Sigmoid colon (tissue), 6 donors: ENCODE measurements at regions not wholly inside any gene's neighbourhood (a gene's known extent, or its start where the extent isn't known, plus 50 kb on each side); places are given as distances from the start of the nearest gene placed in this dataset.
"Not testable (repeated sequence)": the region's sequence is repeated elsewhere in the genome, so short reads cannot be mapped to it uniquely, and the experiment has no call there.

ENCODE experiments used
- DNase-seq: peaks from one replicate; pipeline ENCODE4 v3.0.0-alpha.2; 2019
- H3K27ac ChIP-seq, 4 donors: fragments of 200-600 bp; sonication (generic); one replicate each; pipeline ENCODE4 v1.5.1; 2016 to 2019; ENCODE audit warnings: mild to moderate bottlenecking in 1 of 4
- H3K27me3 ChIP-seq, 3 donors: fragments of 200-600 bp; sonication (generic); one replicate each; pipeline ENCODE4 v1.5.1; 2019; ENCODE audit warnings: mild to moderate bottlenecking in 1 of 3
- H3K36me3 ChIP-seq, 4 donors: fragments of 200-600 bp; sonication (generic); one replicate each; pipeline ENCODE4 v1.5.1; 2016 to 2019
- H3K4me1 ChIP-seq, 4 donors: fragments of 200-600 bp; sonication (generic); one replicate each; pipeline ENCODE4 v1.5.1; 2017 to 2019
- H3K4me3 ChIP-seq, 4 donors: fragments of 200-600 bp; sonication (generic); one replicate each; pipeline ENCODE4 v1.5.1; 2017 to 2019; ENCODE audit warnings: mild to moderate bottlenecking in 2 of 4, moderate library complexity in 1 of 4
- H3K9me3 ChIP-seq, 4 donors: fragments of 200-600 bp in 3 of 4; sonication (generic) in 3 of 4; one replicate each; pipeline versions ENCODE4 v1.5.1 to v1.6.1; 2013 to 2019
- EP300 ChIP-seq, 4 donors: sonication (generic); formaldehyde crosslinking; IDR thresholded peaks; one replicate each; pipeline ENCODE4 v1.6.1; 2017; ENCODE audit warnings: antibody characterized with exemption in 4 of 4
- POLR2A ChIP-seq, 2 donors: fragments of 450-650 bp; IDR thresholded peaks; one replicate each; pipeline ENCODE4 v1.6.1; 2016; ENCODE audit warnings: antibody characterized with exemption in 2 of 2, mild to moderate bottlenecking in 2 of 2, moderate library complexity in 2 of 2
- POLR2AphosphoS5 ChIP-seq, 4 donors: sonication (generic); formaldehyde crosslinking; IDR thresholded peaks; one replicate each; pipeline ENCODE4 v1.6.1; 2017; ENCODE audit warnings: antibody characterized with exemption in 4 of 4
- WGBS, 2 donors: extraction: QIAGEN DNeasy Blood & Tissue Kit; methylation state at CpG; one replicate each; pipeline ENCODE4 v1.1.7; 2013; 5-methylcytosine and 5-hydroxymethylcytosine counted together
- intact Hi-C: fragments of 100-400 bp; cut with DNase I; formaldehyde crosslinking; loops from one replicate; pipeline ENCODE4 v1.15.1; 2023
- TF ChIP-seq, protein P1 (sequence below), 4 experiments: fragments of 450-650 bp in 3 of 4; fragments of 200-600 bp in 1 of 4; IDR thresholded peaks; one replicate each; pipeline ENCODE4 v1.5.1; 2016 to 2019; ENCODE audit warnings: antibody characterized with exemption in 4 of 4, mild to moderate bottlenecking in 3 of 4, moderate library complexity in 2 of 4
- donor health status: healthy with polysubstance abuse.
- donor health status: healthy.

DNA sequence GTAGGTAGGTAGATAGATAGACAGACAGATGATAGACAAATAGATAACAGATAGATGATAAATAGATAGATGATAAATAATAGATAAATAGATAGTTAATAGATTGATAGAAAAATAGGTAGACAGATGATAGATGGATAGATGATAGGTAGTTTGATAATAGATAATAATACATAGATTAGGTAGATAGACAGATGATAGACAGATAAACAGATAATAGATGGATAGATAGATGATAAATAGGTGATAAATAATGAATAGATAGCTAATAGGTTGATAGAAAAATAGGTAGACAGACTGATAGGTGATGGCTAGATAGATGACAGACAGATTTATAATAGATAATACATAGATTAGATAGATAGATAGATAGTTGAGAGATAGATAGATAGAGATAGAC lies 350.5 kb upstream of the DPP6 start:
- Histone ChIP-seq H3K27ac (no peak overlapping the region), H3K27me3 (no peaks in the 10 kb centered on the region), H3K36me3 (no peaks in the 10 kb centered on the region), H3K4me1 (no peaks in the 10 kb centered on the region), H3K9me3 (peaks cover 0 to 3% (median 0%) of the 10 kb centered on the region in 4 donors), H3K4me3 (no peak overlapping the region)
- TF ChIP-seq POLR2AphosphoS5 (IDR thresholded peaks at IDR 0.05): no peak
- no peak for TF ChIP-seq EP300 (IDR thresholded peaks at IDR 0.05)
- TF ChIP-seq, protein P1, sequence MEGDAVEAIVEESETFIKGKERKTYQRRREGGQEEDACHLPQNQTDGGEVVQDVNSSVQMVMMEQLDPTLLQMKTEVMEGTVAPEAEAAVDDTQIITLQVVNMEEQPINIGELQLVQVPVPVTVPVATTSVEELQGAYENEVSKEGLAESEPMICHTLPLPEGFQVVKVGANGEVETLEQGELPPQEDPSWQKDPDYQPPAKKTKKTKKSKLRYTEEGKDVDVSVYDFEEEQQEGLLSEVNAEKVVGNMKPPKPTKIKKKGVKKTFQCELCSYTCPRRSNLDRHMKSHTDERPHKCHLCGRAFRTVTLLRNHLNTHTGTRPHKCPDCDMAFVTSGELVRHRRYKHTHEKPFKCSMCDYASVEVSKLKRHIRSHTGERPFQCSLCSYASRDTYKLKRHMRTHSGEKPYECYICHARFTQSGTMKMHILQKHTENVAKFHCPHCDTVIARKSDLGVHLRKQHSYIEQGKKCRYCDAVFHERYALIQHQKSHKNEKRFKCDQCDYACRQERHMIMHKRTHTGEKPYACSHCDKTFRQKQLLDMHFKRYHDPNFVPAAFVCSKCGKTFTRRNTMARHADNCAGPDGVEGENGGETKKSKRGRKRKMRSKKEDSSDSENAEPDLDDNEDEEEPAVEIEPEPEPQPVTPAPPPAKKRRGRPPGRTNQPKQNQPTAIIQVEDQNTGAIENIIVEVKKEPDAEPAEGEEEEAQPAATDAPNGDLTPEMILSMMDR (IDR thresholded peaks at IDR 0.05): no peak
- no peak for TF ChIP-seq POLR2A (IDR thresholded peaks at IDR 0.05)
- intact Hi-C loops: no loop called here
- DNase-seq: no peak

DNA sequence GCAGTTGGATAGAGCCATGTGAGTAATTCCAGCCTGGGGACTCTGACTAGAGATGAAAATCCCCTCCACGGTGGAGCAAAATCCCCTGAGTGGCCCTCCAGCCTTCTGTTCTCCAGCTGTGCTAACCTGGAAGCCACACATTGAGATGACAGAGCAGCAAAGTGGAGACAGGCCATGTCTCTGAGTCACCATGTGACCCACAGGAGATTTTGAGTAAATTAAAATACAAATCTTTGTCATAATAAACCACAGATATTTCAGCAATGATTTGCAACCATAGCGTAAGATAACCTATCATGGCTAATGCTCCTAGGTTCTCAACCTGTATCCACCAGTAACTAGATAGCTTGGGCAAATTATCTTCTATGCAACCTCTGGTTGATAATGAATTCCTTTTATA lies 328.3 kb upstream of the DPP6 start:
- H3K27me3 ChIP-seq, H3K9me3 ChIP-seq, H3K36me3 ChIP-seq, H3K4me3 ChIP-seq, H3K27ac ChIP-seq, intact Hi-C loops, H3K4me1 ChIP-seq, DNase-seq: not testable (repeated sequence)
- WGBS, 2 donors: 64 to 68% methylated on average over 1 to 2 of the region's 2 CpGs

DNA sequence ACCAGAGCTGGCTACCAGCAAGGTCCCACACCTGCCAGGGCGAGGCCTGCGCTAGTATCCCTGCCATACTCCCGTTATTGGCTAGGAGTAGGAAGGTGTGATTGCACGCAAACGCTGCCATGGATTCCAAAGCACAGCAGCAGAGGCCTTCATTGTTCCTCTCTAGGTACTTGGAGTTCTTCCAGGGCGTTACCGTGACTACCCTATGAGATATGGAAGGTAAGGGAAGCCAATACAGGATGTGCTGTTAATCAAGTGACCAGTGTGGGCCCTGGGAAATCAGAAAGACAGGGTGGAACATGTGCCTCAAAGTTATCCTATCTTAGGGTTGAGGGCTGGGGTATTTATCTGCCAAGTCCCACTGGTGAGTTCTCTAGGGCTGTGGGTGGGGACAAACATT lies 320.7 kb upstream of the DPP6 start:
- 74 to 90% methylated on average over 7 of the region's 7 CpGs for WGBS, 2 donors
- H3K9me3 ChIP-seq, H3K4me3 ChIP-seq, intact Hi-C loops, H3K36me3 ChIP-seq, H3K4me1 ChIP-seq, DNase-seq, H3K27me3 ChIP-seq, H3K27ac ChIP-seq: not testable (repeated sequence)

DNA sequence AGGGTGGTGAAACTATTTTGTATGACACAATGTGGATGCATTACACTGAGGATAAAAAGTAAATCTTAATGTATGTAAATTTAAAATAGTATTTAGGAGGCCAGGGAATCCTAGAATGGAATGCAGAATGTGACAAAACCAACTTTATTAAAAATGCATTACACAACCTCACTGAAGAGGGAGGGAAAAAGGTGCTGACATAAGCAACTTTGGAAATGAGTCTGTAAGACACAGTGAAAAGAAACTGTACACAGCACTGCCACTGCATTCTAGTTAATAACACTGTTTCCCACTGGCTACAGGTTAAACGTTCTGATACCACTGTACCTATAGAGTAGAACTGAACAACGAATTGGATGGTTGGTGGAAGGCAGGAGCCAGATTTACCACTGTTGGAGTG lies 308.8 kb upstream of the DPP6 start:
- H3K4me1 ChIP-seq, intact Hi-C loops: not testable (repeated sequence)
- whole genome bisulfite sequencing, 2 donors: 50 to 75% methylated on average over 2 of the region's 2 CpGs

DNA sequence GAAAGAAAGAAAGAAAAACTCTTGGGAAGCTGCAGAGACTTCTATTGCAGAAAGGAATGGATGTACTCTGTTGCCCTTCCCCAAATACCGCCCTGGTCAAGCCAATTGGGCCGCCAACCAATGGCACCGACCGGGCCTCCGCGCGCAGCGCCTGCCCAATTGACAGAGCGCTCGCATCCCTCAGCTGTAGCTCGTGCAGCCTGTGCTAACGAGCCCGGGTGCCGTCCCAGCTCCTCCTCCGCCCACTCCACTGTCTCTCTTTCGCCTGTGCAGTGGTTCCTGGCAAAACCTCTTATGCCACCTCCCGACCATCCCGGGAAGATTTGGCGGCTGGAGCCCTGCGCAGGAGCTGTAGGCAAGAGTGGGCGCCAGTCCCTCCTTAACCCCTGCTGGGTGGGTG lies 304.2 kb upstream of the DPP6 start:
- 15 to 59% methylated on average over 21 of the region's 21 CpGs for WGBS, 2 donors
- H3K36me3 ChIP-seq, H3K27me3 ChIP-seq, H3K9me3 ChIP-seq, H3K4me1 ChIP-seq: not testable (repeated sequence)
- H3K27ac ChIP-seq: peak overlapping the region in 3 of 4 donors; percentile 64 to 69 (median 65)
- peak overlapping the region in 3 of 4 donors; percentile 32 to 39 (median 37) for H3K4me3 ChIP-seq
- TF ChIP-seq POLR2AphosphoS5 (IDR thresholded peaks at IDR 0.05): peak in 2 of 4 donors; percentile 29 to 51
- intact Hi-C loops: loop anchor here (5.0 kb wide), 1 partner anchor 226 kb away; no protein-coding TSS in a partner anchor
- peak; percentile 91 for DNase-seq

More for the DNA sequence above, 308.8 kb upstream of the DPP6 start:
- not testable (repeated sequence) for DNase-seq, H3K9me3 ChIP-seq, H3K27me3 ChIP-seq, H3K36me3 ChIP-seq, H3K4me3 ChIP-seq, H3K27ac ChIP-seq

DNA sequence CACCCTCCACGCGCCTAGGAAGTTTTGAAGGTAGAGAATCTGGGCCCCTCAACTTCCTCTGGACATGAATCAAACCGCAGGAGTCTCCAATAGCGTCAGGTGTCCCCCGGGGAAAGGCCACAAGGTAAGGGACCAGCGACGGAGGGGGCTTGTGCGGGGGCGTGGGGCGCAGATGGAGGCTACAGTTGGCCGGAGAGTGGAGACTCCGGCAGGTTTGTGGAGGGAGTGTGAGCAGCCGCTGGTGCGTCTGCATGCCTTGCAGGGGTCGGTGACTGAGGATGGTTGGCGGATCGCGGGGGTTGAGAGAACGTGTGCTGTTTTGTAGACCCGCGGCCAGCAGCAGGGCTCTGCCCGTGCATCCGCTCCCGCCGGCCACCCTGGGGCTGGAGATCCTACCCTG lies 303.3 kb upstream of the DPP6 start:
- WGBS, 2 donors: 9 to 40% methylated on average over 23 of the region's 25 CpGs
- not testable (repeated sequence) for H3K9me3 ChIP-seq, H3K27me3 ChIP-seq, H3K4me1 ChIP-seq, H3K36me3 ChIP-seq
- intact Hi-C loops: loop anchor here (5.0 kb wide), 1 partner anchor 227 kb away; no protein-coding TSS in a partner anchor
- peak overlapping the region in 3 of 4 donors; percentile 54 to 67 (median 57) for H3K27ac ChIP-seq
- peak overlapping the region; percentile 53 to 62 (median 55) for H3K4me3 ChIP-seq
- peak; percentile 60 for DNase-seq

DNA sequence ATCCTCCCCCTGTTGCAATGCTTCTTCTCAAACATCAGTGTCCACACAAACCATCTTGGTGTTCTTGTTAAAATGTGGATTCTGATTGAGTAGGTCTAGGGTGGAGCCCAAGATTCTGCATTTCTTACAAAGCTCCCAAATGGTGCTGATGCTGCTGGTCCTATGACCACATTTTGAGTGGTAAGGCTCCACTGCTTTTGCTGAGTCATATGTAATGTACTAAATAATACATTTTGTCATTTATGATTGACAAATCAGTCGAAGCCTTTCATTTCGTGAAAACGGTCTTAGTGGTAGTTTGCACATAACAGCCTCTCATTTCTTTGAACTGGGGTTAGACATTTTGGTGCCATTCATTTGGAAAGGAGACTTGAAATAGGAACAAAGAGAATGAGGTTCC lies 286.3 kb upstream of the DPP6 start:
- H3K4me3 ChIP-seq, H3K36me3 ChIP-seq, H3K27me3 ChIP-seq, H3K4me1 ChIP-seq, H3K27ac ChIP-seq, intact Hi-C loops, H3K9me3 ChIP-seq, DNase-seq: not testable (repeated sequence)
- 91 to 94% methylated on average over 3 of the region's 3 CpGs for WGBS, 2 donors

DNA sequence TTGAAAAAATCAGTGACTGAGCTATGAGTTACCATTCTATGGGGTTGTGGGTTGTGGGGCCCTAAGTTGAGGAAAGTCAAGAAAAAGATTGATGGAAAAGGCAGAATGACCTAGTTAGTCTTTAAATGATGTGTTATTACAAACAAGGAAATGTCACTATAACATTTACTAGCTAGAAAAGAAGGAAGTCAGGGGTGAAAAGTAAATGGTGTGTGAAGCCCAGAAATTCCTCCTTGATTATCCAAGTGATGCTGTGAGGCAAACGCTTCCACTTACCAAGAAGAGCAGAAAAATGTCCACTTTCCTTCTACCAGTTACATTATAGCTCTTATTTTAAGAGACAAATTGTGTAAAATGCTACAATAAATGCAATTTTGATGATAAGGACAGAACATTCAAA lies 285.3 kb upstream of the DPP6 start:
- H3K4me1 ChIP-seq, H3K36me3 ChIP-seq, DNase-seq, H3K27me3 ChIP-seq, H3K27ac ChIP-seq, H3K9me3 ChIP-seq, intact Hi-C loops, H3K4me3 ChIP-seq: not testable (repeated sequence)
- 48 to 60% methylated on average over 1 of the region's 1 CpG for WGBS, 2 donors

DNA sequence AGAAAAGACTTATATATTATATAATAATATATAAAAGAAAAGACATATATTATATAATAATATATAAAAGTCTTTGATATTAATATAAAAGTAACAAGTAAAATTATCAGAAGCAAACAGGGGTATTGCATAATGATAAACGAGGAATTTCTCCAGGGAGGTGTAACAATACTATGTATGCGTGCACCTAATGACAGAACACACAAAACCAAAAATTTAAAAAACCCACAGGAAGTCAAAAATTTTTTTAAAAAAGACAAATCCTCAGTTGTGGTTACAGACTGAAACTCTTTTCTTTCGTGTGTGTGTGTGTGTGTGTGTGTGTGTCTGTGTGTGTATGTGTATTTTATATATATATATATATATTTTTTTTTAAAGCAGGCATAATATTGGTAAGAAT lies 279.2 kb upstream of the DPP6 start:
- intact Hi-C loops: no loop called here
- H3K36me3 ChIP-seq: no peaks in the 10 kb centered on the region
- no peak overlapping the region for H3K4me3 ChIP-seq
- no peak overlapping the region for H3K27ac ChIP-seq
- 67 to 69% methylated on average over 3 of the region's 3 CpGs for WGBS, 2 donors
- H3K4me1 ChIP-seq: no peaks in the 10 kb centered on the region
- H3K27me3 ChIP-seq: no peaks in the 10 kb centered on the region
- no peak for DNase-seq
- no peaks in the 10 kb centered on the region for H3K9me3 ChIP-seq
- TF ChIP-seq EP300 (IDR thresholded peaks at IDR 0.05) (no peak), POLR2A (IDR thresholded peaks at IDR 0.05) (no peak), POLR2AphosphoS5 (IDR thresholded peaks at IDR 0.05) (no peak)
- TF ChIP-seq, protein P1 (IDR thresholded peaks at IDR 0.05): no peak

DNA sequence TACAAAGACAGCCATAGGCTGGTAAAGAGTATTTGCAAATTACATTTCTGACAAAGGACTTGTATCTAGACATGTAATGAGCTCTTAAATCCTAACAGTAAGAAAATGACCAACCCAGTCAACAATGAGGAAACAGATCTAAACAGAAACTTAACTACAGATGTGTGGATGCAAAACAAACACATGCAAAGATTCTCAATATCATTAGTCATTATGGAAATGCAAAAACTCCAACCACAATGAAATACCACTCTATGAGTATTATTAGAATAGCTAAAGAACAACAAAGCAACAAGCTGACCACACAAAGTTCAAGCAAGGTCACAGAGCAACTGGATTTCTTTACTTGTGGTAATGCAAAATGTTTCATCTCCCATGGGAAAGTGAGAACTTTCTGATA lies 275.3 kb upstream of the DPP6 start:
- H3K27me3 ChIP-seq, intact Hi-C loops, H3K27ac ChIP-seq: not testable (repeated sequence)

DNA sequence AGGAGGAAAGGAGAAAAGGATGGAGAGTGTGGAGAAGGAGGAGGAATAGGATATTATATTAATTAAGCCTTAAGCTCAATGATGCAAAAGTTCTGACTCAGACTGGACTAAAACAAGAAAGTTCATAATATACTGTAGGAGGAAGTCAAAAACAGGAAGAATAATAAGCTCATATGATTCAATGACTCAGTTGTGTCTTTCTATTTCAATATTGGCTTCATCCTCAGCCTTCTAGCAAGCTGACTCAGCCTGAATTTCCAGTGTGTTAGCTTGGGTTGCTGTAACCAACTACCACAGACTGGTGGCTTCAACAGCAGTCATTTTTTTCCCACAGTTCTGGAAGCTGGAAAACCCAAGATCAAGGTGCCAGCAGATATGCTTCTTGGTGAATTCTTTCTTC lies 254.8 kb upstream of the DPP6 start:
- H3K27ac ChIP-seq, H3K4me1 ChIP-seq, H3K27me3 ChIP-seq, H3K4me3 ChIP-seq, intact Hi-C loops, H3K36me3 ChIP-seq, DNase-seq, H3K9me3 ChIP-seq: not testable (repeated sequence)

More for the DNA sequence above, 275.3 kb upstream of the DPP6 start:
- not testable (repeated sequence) for H3K9me3 ChIP-seq, H3K4me3 ChIP-seq, H3K4me1 ChIP-seq, H3K36me3 ChIP-seq, DNase-seq
